ENCODE measurements at regions not wholly inside any gene's neighbourhood (a gene's known extent, or its start where the extent isn't known, plus 50 kb on each side); places are given as distances from the start of the nearest gene placed in this dataset.

- no peak overlapping the region for H3K4me2 ChIP-seq (ENCODE audit: low read length)
- no peaks in the 10 kb centered on the region for H3K9me2 ChIP-seq (ENCODE audit: insufficient read depth, low read length)
- no peaks in the 10 kb centered on the region for H3K4me1 ChIP-seq (ENCODE audit: insufficient read depth, low read length, poor library complexity, severe bottlenecking)
- intact Hi-C loops (cut with micrococcal nuclease; ENCODE audit: unreplicated experiment) = no loop called here
- no peak overlapping the region for H3K27ac ChIP-seq (ENCODE audit: low read depth, low read length, poor library complexity, severe bottlenecking)
- no peaks in the 10 kb centered on the region for H3K36me3 ChIP-seq (ENCODE audit: insufficient read depth, low read length)
- DNase-seq (ENCODE audit: low spot score) = no peak
- H3K9me3 ChIP-seq (ENCODE audit: low read length) = no peaks in the 10 kb centered on the region
- no TSS peak for BruUV-seq (replicated peaks)
- CTCF ChIA-PET (ENCODE audit: unreplicated experiment) = no interaction called here
- POLR2A ChIA-PET = interaction anchor here (0.6 kb wide), 1 partner anchor 1257 kb away, joined by 3 read pairs; no protein-coding TSS in a partner anchor
- no peak overlapping the region for H3K4me3 ChIP-seq (ENCODE audit: low read depth, low read length, poor library complexity, severe bottlenecking)
- TF ChIP-seq CTCF (conservative IDR thresholded peaks at IDR 0.05; ENCODE audit: low read length) (no peak), EZH2phosphoT487 (IDR thresholded peaks at IDR 0.05; ENCODE audit: borderline replicate concordance, low read depth, low read length) (no peak)
- no peaks in the 10 kb centered on the region for H4K20me1 ChIP-seq (ENCODE audit: insufficient read depth, low read length)
- no peak overlapping the region for H2AFZ ChIP-seq (ENCODE audit: low read length)
- H3K79me2 ChIP-seq (ENCODE audit: insufficient read depth, low read depth, low read length) = no peaks in the 10 kb centered on the region
Observed at GRCh38 chr2:41605914-41606313, 441.9 kb upstream of the PKDCC start.

- ChIA-PET CTCF (ENCODE audit: unreplicated experiment) (no interaction called here), POLR2A (interaction anchor here (0.6 kb wide), 1 partner anchor 1932 kb away, joined by 3 read pairs; no protein-coding TSS in a partner anchor)
- Histone ChIP-seq H3K4me1 (ENCODE audit: insufficient read depth, low read length, poor library complexity, severe bottlenecking) (no peaks in the 10 kb centered on the region), H3K9me3 (ENCODE audit: low read length) (no peaks in the 10 kb centered on the region), H3K79me2 (ENCODE audit: insufficient read depth, low read depth, low read length) (no peaks in the 10 kb centered on the region), H3K4me2 (ENCODE audit: low read length) (no peak overlapping the region), H3K27ac (ENCODE audit: low read depth, low read length, poor library complexity, severe bottlenecking) (no peak overlapping the region), H4K20me1 (ENCODE audit: insufficient read depth, low read length) (no peaks in the 10 kb centered on the region), H3K4me3 (ENCODE audit: low read depth, low read length, poor library complexity, severe bottlenecking) (no peak overlapping the region), H2AFZ (ENCODE audit: low read length) (no peak overlapping the region), H3K36me3 (ENCODE audit: insufficient read depth, low read length) (no peaks in the 10 kb centered on the region), H3K9me2 (ENCODE audit: insufficient read depth, low read length) (no peaks in the 10 kb centered on the region)
- intact Hi-C loops (cut with micrococcal nuclease; ENCODE audit: unreplicated experiment) = no loop called here
- DNase-seq (ENCODE audit: low spot score) = no peak
- no TSS peak for BruUV-seq (replicated peaks)
- no peak for TF ChIP-seq EZH2phosphoT487 (IDR thresholded peaks at IDR 0.05; ENCODE audit: borderline replicate concordance, low read depth, low read length)
- no peak for TF ChIP-seq CTCF (conservative IDR thresholded peaks at IDR 0.05; ENCODE audit: low read length)
Observed at GRCh38 chr2:41610501-41611190, 437.2 kb upstream of the PKDCC start.

GRCh38 chr2:41618754-41619153 is 429.1 kb upstream of the PKDCC start:
- ChIA-PET POLR2A (no interaction called here), CTCF (ENCODE audit: unreplicated experiment) (no interaction called here)
- no peak for TF ChIP-seq EZH2phosphoT487 (IDR thresholded peaks at IDR 0.05; ENCODE audit: borderline replicate concordance, low read depth, low read length)
- Histone ChIP-seq H3K27ac (ENCODE audit: low read depth, low read length, poor library complexity, severe bottlenecking) (no peak overlapping the region), H3K79me2 (ENCODE audit: insufficient read depth, low read depth, low read length) (no peaks in the 10 kb centered on the region), H3K9me2 (ENCODE audit: insufficient read depth, low read length) (no peaks in the 10 kb centered on the region), H4K20me1 (ENCODE audit: insufficient read depth, low read length) (no peaks in the 10 kb centered on the region), H2AFZ (ENCODE audit: low read length) (no peak overlapping the region), H3K36me3 (ENCODE audit: insufficient read depth, low read length) (no peaks in the 10 kb centered on the region), H3K4me2 (ENCODE audit: low read length) (no peak overlapping the region), H3K4me1 (ENCODE audit: insufficient read depth, low read length, poor library complexity, severe bottlenecking) (no peaks in the 10 kb centered on the region), H3K9me3 (ENCODE audit: low read length) (no peaks in the 10 kb centered on the region), H3K4me3 (ENCODE audit: low read depth, low read length, poor library complexity, severe bottlenecking) (no peak overlapping the region)
- no peak for DNase-seq (ENCODE audit: low spot score)
- BruUV-seq (replicated peaks) = no TSS peak
- intact Hi-C loops (cut with micrococcal nuclease; ENCODE audit: unreplicated experiment) = no loop called here
